ENCODE measurements at regions not wholly inside any gene's neighbourhood (a gene's known extent, or its start where the extent isn't known, plus 50 kb on each side); places are given as distances from the start of the nearest gene placed in this dataset.

GRCh38 chr11:87422566-87422965 is 384.8 kb downstream of the TMEM135 start:
- DNase-seq (no peak), ATAC-seq (no peak)
- Histone ChIP-seq H3K27ac (no peak overlapping the region), H3K9me3 (no peaks in the 10 kb centered on the region), H3K36me3 (replicated peaks in 1 of 2; ENCODE audit: insufficient read depth in 1 of 2, low read depth in 2 of 2) (no peaks in the 10 kb centered on the region), H3K27me3 (no peaks in the 10 kb centered on the region), H3K4me1 (no peaks in the 10 kb centered on the region), H3K4me3 (no peak overlapping the region)
- intact Hi-C loops (cut with DNase I), result loop anchor here (5.0 to 10.0 kb wide), 2 partner anchors 70 to 478 kb away; no protein-coding TSS in a partner anchor
- 51 to 63% methylated on average over 3 of the region's 3 CpGs for WGBS, 2 donors
- TF ChIP-seq POLR2A (IDR thresholded peaks at IDR 0.05), result no peak
- no peak for TF ChIP-seq CTCF (IDR thresholded peaks at IDR 0.05)

- ATAC-seq, result peak; percentile 81
- intact Hi-C loops (cut with DNase I), result loop anchor here (5.0 to 10.0 kb wide), 2 partner anchors 69 to 477 kb away; no protein-coding TSS in a partner anchor
- H3K27ac ChIP-seq, result no peak overlapping the region
Observed at GRCh38 chr11:87421422-87421821, 383.7 kb downstream of the TMEM135 start.

GRCh38 chr11:87417951-87418350 is 380.2 kb downstream of the TMEM135 start:
- DNase-seq, result no peak
- no peak for ATAC-seq
- H3K27me3 ChIP-seq, result no peaks in the 10 kb centered on the region
- no peak for TF ChIP-seq CTCF (IDR thresholded peaks at IDR 0.05)
- TF ChIP-seq POLR2A (IDR thresholded peaks at IDR 0.05), result no peak
- no peak overlapping the region for H3K4me3 ChIP-seq
- intact Hi-C loops (cut with DNase I), result no loop called here
- H3K4me1 ChIP-seq, result no peaks in the 10 kb centered on the region
- no peaks in the 10 kb centered on the region for H3K9me3 ChIP-seq
- no peaks in the 10 kb centered on the region for H3K36me3 ChIP-seq (replicated peaks in 1 of 2; ENCODE audit: insufficient read depth in 1 of 2, low read depth in 2 of 2)
- H3K27ac ChIP-seq, result no peak overlapping the region

More at GRCh38 chr11:87421422-87421821, 383.7 kb downstream of the TMEM135 start:
- Histone ChIP-seq H3K4me3 (no peak overlapping the region), H3K27me3 (no peaks in the 10 kb centered on the region), H3K9me3 (no peaks in the 10 kb centered on the region), H3K4me1 (no peaks in the 10 kb centered on the region), H3K36me3 (replicated peaks in 1 of 2; ENCODE audit: insufficient read depth in 1 of 2, low read depth in 2 of 2) (no peaks in the 10 kb centered on the region)
- no peak for TF ChIP-seq POLR2A (IDR thresholded peaks at IDR 0.05)
- TF ChIP-seq CTCF (IDR thresholded peaks at IDR 0.05), result peak; percentile 53 to 77 (median 71)
- peak; percentile 24 to 69 (median 41) for DNase-seq
- 5 to 25% methylated on average over 2 of the region's 2 CpGs for WGBS, 2 donors

- Histone ChIP-seq H3K36me3 (replicated peaks in 1 of 2; ENCODE audit: insufficient read depth in 1 of 2, low read depth in 2 of 2) (no peaks in the 10 kb centered on the region), H3K27me3 (no peaks in the 10 kb centered on the region), H3K9me3 (no peaks in the 10 kb centered on the region), H3K4me1 (no peaks in the 10 kb centered on the region), H3K4me3 (no peak overlapping the region), H3K27ac (no peak overlapping the region)
- no peak for TF ChIP-seq POLR2A (IDR thresholded peaks at IDR 0.05)
- TF ChIP-seq CTCF (IDR thresholded peaks at IDR 0.05), result no peak
- 63 to 69% methylated on average over 3 of the region's 3 CpGs for WGBS, 2 donors
- DNase-seq (no peak), ATAC-seq (no peak)
- intact Hi-C loops (cut with DNase I), result no loop called here
Observed at GRCh38 chr11:87405843-87406242, 368.1 kb downstream of the TMEM135 start.

- Histone ChIP-seq H3K27me3 (no peaks in the 10 kb centered on the region), H3K36me3 (replicated peaks in 1 of 2; ENCODE audit: insufficient read depth in 1 of 2, low read depth in 2 of 2) (no peaks in the 10 kb centered on the region), H3K4me1 (no peaks in the 10 kb centered on the region), H3K4me3 (no peak overlapping the region), H3K27ac (no peak overlapping the region), H3K9me3 (no peaks in the 10 kb centered on the region)
- intact Hi-C loops (cut with DNase I), result no loop called here
- ATAC-seq (no peak), DNase-seq (no peak)
- TF ChIP-seq CTCF (IDR thresholded peaks at IDR 0.05) (no peak), POLR2A (IDR thresholded peaks at IDR 0.05) (no peak)
- whole genome bisulfite sequencing, 2 donors, result 86 to 96% methylated on average over 2 of the region's 2 CpGs
Observed at GRCh38 chr11:87405356-87405755, 367.6 kb downstream of the TMEM135 start.
